Fibroblast of lung (primary cell): ENCODE measurements at regions not wholly inside any gene's neighbourhood (a gene's known extent, or its start where the extent isn't known, plus 50 kb on each side); places are given as distances from the start of the nearest gene placed in this dataset.

Experiments
- EZH2 ChIP-seq: IDR thresholded peaks from 2 replicates; pipeline ENCODE4 v1.5.1; 2012; ENCODE audit warnings: low read length, control low read depth, mild to moderate bottlenecking; ENCODE audit errors: missing control alignments
- TF ChIP-seq, protein P1 (sequence below), 2 donors: IDR thresholded peaks in 1 of 2; conservative IDR thresholded peaks in 1 of 2; 1 replicate in 1 of 2; 2 replicates in 1 of 2; pipeline ENCODE4 v1.5.1; 2011 to 2012; ENCODE audit warnings: low read length in 2 of 2, control low read depth in 1 of 2, inconsistent platforms in 1 of 2, low read depth in 1 of 2, mild to moderate bottlenecking in 1 of 2

DNA sequence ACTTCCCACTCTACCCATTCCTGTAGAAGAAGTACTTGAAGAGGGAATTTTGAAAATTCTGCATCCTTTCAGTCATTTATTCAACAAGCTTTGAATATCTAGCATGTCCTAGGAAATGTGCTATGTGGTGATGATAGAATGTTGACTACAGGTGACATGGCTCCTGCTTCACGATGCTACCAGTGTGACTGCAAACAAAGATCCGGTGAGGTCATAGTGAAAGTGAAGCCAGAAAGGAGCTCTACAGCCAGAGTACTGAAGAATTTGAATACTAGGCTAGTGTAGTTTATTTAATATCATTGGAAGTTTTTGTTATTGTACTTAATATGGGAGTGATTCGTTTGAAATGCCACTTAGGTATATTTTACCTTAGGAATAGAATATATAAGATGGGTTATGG, 348.1 kb downstream of the TFEC start:
- no peak for TF ChIP-seq EZH2
- TF ChIP-seq, protein P1, sequence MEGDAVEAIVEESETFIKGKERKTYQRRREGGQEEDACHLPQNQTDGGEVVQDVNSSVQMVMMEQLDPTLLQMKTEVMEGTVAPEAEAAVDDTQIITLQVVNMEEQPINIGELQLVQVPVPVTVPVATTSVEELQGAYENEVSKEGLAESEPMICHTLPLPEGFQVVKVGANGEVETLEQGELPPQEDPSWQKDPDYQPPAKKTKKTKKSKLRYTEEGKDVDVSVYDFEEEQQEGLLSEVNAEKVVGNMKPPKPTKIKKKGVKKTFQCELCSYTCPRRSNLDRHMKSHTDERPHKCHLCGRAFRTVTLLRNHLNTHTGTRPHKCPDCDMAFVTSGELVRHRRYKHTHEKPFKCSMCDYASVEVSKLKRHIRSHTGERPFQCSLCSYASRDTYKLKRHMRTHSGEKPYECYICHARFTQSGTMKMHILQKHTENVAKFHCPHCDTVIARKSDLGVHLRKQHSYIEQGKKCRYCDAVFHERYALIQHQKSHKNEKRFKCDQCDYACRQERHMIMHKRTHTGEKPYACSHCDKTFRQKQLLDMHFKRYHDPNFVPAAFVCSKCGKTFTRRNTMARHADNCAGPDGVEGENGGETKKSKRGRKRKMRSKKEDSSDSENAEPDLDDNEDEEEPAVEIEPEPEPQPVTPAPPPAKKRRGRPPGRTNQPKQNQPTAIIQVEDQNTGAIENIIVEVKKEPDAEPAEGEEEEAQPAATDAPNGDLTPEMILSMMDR (conservative IDR thresholded peaks at IDR 0.05 in 1 of 2, IDR thresholded peaks at IDR 0.05 in 1 of 2; ENCODE audit: low read depth in 1 of 2, low read length in 2 of 2), result no peak
